ENCODE measurements at regions not wholly inside any gene's neighbourhood (a gene's known extent, or its start where the extent isn't known, plus 50 kb on each side); places are given as distances from the start of the nearest gene placed in this dataset.
A peak's percentile ranks its signal among the peaks of the same experiment; 100 is the strongest.

DNA sequence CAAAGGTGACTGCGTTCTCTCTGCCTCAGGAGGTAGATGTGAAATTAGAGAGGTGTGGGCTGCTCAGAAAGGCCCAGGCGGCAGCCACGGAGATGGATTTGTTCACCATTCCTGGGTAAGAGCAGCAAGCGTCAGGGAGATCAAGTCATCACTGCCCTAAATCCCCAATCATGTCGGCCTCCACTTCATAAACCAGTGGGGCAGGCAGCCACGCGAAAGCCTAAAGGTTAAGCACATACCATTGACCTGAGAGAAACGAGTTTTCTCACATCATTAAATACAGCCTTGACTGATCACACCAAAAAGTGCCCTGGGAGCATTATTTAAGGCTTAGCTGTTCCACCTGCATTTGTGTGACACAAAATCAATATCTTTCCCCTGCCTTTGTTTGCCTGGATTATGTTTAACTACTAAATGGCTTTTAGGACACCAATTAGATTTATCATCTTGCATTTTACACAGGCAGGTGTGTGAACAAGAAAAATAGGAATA, 50.7 kb upstream of the FOXB1 start:
- DNase-seq = no peak

DNA sequence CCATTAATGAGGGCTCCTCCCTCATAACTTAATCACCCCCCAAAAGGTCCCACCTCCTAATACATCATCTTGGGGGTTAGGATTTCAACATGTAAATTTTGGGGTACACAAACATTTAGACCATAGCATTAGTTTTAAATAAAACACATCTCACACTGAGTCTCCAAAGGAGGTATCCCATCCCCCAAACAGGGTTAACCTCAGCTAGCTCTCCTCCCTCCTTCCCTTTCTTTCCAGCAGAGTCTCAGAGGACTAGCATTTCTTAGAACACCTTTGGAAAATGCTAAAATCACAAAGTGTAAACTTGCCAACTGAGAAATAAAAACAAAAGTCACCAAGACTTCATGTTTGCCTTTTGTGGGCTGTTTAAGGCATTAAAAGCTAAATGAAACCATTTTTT, 51.2 kb upstream of the FOXB1 start:
- DNase-seq = no peak

DNA sequence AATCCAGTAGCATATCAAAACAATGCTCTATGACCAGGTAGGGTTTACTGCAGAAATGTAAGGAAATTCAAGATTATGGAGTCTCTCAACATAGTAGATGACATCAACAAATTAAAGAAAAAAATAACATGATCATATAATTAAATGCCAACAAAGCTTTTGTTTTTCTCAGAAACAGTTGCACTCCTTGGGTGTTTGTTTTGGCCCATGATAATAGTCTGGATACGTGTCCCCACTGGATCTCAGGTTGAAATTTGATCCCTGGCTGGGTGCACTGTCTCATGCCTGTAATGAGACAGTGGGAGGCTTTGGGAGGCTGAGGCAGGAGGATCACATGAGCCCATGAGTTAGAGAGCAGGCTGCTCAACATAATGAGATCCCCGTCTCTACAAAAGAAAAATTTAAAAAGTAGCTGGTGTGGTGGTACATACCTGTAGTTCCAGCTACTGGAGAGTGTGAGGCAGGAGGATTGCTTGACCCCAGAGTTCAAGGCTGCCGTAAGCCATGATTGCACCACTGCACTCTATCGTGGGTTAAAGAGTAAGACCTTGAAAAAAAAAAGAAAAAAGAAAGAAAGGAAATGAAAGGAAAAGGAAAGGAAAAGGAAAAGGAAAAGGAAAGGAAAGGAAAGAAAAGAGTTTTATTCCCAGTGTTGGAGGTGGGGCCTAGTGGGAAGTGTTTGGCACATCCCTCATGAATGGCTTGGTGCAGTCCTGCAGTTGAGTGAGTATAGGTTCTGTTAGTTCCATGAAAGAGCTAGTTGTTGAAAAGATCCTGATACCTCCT, 53.3 kb upstream of the FOXB1 start:
- no peak for DNase-seq

DNA sequence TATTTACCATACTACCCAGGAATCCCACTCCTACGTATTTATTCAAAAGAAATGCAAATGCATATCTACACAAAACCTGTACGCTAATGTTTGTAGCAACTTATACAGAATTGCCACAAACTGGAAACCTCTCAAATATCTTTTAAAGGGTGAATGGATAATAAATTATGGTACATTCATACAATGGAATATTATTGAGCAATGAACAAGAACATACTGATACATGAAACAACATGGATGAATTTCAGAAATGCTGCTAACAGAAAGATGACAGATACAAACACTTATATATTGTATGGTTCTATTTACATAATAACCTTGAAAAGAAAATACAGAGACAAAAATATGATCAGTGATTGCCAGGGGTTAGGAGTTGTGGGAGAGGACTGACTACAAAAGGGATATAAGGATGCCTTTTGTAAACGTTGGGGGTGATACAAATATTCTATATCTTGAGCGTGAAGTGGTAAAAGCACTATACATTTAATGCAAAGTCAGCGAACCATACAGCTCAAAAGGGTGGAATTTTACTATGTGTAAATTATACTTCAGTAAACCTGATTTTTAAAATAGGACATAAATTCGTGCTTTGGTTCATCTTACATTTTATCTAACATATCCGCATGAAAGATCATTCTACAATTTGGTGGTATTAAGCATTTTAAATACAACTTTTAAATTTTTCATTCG, 55.0 kb upstream of the FOXB1 start:
- DNase-seq = no peak

DNA sequence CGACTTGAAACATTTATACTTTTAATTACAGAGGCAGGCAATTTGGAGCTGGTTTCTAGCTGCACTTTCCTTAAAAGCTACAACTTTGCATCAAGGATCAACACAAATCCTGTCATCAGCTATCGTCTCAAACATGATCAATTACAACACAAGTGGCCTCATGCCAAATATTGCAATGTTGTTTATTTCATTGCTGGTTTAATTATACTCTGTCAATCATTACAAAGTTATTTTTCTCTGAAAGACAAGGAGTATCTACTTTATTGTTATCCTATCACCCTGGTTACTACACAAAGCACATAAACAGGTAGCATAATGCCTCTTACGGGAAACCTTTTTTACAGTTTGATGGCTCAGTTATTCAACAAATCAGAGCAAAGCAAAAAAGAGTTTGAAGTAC, 58.0 kb upstream of the FOXB1 start:
- DNase-seq = no peak

DNA sequence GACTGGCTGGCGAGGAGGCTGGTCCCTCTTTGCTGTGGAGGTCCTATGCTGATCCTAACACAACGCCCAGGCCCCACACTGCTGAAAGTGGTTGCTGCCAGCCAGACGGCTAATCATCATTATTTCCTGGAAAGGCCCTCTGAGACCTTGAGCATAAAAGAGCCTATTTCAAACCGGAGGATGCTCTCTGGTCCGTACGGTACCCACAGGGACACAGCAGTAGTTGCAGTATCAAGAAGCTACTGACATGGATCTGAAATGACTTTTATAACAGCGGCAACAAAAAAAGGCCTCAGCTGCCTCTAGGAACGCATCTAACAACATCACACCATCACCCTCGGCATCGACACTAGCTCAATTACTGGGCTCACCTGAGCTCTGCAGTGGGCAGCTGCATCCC, 59.1 kb upstream of the FOXB1 start:
- no peak for DNase-seq

DNA sequence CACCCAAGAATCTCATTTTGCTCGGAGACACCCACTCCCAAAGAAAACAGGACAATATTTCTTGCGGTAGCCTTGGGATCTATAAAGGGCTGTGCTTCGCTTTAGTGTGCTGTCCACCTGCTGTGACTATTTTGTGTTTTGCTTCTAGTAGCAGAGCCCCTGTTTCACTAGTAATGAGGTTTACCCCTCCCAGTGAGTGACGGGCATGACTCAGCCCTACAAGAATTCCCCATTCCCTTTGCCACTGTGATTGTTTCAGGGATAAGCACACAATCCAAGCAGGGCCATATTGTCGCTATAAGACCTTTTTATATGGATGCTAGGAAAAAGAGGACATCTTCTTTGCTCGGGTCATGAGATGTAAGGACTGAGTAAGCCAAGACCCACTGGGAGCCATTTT, 62.5 kb upstream of the FOXB1 start:
- no peak for DNase-seq

DNA sequence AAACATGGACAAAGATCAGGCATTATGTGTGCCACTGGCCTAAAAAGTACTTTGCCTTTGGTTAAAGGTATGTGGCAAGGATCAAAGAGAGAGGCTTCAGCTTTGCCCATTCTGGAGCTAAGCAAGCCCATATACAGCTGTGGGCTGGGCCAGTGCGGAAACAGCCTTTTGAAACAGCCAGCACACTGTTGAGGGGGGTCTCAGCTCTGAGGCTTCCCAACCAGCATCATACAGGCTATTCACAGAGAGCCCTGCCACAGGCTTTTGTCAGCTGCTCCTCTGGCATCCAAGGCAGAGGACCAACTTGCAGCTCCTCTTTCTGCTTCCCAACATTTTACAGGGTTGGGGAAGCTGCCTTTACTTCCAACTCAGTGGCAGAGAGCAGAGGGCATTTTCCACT, 63.2 kb upstream of the FOXB1 start:
- no peak for DNase-seq

DNA sequence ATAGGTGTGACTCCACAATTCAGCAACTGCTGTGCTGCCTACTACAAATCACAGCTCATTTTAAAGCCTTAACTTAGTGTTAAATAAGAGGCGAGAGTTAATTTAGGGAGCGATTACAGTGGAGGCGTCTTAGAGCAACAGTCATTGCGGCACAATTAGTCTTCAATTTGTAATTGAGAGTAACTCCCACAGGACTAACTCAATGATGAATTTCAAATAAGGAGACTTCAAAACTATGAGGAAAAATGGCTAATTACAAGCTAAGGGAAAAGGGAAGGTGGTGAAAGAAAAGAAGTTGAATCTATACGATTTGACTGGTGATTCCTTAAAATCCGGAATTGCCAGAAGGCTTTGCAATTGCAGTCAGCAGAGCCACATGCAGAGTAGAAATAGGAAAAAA, 63.7 kb upstream of the FOXB1 start:
- DNase-seq = no peak

DNA sequence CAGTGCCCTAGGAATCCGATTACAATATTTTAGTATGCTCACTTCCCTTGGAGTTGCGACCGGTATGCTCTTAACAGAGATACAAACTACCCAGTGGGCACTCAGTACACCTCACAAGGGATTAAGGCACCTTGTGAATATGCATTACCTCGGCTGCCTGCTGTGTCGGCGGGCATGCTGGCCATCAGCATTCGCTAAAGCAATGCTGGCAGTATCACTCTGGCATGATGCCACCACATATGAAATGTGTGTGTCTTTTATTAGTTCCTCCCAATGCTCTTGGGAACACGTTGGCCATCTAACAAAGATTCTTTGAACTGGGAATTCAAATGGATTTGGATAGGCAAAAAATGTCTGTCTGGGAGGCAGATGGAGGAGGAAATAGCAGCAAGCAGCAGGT, 67.4 kb upstream of the FOXB1 start:
- no peak for DNase-seq

DNA sequence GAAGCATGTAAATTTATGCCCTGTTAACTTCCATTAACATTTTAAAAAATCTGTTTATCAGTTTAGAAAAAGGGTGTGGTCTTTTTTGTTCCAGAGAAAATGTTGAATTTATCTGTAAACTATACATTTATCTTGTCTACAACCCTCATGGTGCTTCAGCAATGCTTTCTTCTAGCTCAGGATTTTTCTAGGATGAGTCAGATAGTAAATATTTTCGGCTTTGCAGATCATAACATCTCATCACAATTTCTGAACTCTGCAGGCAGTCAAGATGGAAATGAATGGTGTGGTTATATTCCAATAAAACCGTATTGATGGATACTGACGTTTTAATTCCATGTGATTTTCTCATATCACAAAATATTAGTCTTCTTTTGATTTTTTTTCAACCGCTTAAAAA, 70.5 kb upstream of the FOXB1 start:
- DNase-seq = no peak

DNA sequence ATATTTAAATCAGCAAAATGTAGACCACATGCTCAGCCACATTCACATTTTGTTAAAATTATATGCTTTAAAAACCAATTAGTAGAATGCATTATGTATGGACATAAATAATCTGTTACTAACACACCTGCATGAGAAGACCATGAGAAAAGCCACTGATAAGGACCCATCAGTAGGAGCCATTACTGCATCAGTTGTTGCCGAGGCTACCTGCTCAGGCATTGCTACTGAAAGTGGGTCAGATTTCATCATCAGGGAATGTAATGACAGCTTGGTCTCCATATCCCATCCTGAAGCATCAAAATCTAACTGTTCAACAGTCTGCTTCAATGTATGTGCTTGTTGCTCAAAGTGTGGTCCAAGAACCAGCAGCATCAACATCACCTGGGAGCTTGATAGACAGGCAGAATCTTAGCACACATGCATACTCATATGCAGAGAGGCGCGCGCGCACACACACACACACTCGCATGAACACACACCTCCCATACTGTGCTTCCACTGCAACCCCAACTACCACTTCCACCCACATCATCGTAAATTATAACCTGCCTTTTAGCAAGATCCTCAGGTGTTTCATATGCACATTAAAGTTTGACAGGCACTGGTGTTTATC, 72.4 kb upstream of the FOXB1 start:
- DNase-seq = no peak

DNA sequence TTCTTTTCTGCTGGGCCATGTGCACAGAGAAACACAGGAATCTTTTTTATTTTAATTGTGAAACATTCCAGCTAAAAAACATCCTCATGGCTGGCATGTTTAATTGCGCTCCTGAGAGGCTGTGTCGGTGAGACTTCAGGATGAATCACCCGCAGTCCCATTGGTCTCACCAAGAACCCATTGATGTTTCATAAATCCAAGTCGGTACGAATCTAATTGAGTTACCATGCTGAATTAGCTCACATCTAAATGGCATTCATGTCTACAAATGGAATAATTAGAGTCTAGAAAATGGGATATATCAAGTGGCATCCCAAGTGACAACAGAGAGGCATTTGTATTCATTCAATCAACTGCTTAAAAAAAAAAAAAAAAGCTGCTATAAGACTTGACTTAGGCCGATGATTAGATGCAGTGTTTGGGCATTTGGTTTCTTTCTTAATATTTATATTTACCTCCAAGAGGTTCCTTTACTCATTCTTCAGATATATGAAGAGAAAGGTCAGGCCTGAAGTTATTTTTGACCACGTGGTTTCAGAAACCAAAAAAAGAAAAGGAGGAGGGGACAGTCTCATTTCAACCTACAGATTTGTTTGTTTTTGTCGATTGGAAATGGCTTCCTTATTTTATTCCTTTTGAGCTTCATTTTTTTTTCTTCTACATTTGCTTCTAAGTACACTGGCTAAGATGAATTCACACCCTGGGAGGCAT, 79.1 kb upstream of the FOXB1 start:
- DNase-seq = no peak

DNA sequence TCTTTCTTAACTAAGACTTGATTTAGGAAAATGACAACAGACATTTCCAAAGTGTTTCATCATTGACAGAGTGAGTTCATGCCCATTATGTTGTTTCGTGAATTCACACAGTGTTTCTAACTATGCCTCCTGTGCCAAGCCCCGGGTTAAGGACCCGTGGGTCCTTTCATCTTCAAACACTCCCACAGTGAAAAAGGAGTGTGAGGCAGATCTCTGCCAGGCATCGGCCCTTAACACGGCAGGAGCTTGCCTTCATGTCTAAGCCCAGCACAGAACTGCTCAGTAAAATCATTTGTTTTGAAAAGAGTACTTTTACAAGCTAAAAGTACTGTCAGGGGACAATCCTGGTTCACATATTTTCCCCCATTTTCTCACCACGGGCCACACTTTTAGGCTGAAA, 80.0 kb upstream of the FOXB1 start:
- DNase-seq = no peak

DNA sequence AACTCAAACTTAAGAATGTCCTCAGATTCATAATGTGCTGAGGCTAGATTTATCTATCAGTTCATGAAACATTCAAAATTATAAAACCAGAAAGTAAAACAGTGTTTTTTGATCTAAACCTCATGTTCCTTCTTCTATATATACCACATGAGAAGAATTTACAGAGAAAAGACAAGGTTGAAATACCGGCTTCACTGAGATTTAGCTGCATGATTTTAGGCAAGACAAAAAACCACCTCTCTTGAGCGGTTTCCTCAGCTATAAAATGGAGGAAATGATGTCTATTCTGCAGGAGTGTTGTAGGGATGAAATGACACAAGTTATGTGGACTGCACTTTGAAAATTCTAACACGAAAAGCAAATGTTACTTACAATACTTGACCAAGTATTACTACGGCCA, 80.6 kb upstream of the FOXB1 start:
- DNase-seq = no peak

DNA sequence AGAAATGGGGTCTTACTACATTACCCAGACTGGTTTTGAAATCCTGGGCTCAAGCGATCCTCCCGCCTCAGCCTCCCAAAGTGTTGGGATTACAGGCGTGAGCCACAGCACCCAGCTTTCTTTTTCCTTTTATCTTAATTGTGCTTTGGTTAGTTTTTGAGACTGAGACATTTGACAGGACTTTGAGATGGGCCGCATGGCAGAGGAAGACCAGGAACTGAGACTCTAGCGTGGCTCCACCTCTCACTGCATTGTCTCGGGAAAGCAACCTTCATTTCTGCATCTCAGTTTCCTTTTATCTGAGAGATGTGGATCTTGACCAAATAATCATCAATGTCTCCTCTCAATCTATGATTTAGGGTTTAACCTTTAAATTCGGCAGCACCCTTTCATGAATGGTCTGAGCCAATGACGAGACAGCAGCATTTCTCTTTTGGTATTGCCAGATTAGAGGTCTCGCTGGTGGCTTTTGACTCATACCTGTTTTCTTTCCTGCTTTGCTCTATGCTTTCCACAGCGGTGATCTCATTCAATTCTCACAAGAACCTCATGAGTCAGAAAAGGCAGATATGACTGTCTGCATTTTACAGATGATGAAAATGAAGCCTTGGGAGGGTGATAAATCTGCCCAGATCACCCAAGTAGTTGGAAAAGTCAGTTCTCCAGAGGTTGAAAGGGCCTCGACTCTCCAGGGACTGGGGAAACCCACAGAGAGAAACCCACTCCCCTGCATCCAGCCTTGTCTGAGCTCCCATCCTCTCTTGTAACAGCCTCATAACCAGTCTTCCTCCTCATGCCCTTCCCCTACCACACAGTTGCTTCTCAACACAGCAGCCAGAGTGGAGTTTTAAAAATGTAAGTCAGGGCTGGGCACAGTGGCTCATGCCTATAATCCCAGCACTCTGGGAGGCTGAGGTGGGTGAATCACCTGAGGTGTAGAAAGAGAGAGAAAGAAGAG, 84.8 kb upstream of the FOXB1 start:
- DNase-seq = peak; percentile 24

DNA sequence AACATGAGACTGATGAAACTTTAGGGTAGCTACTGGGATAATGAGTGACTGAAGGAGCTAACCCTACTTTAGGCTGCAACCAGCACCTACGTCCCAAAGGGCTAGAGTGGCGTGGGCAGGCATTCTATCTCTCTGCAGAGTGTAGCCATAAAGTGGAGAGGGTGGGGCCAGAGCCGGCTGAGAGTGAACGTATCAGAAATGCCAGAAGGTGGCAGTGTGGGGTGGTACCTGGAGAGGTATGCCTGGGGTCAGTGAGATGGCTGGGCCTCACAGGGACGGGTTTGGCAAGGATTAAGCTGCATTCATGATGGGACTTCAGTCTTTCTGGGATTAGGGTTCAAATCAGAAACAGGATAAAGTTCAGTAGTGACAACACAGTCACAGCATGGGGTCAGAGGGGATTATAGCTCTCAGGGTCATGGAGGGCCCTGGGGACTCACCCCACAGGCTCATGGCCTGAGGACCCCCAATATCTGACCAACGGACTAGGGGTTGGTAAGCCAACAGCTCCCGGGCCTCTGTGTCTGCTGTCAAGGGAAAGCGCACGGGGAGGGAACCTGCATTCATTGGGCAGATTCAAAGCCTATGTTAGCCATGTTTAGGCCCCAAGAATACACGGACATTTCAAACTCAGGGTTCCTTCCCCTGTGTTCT, 86.5 kb upstream of the FOXB1 start:
- DNase-seq = peak; percentile 64

DNA sequence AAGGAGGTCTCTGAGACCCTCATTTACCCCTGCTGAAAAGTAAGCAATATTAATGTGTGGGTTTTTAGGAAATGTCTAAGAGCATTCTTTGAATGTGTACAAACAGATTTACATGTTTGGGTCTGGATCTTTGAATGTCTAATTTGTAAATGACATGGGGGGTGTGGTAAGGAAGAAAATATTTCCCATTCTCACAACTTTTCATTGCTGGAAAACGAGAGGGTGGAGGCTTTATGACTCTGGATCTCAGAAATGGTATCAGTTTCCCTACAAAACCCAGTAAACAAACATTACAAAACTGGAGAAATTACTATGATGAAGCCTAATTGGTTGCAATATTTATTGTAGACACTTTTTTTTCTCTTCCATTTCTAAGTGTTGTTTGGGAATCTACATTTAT, 98.1 kb upstream of the FOXB1 start:
- DNase-seq = no peak

DNA sequence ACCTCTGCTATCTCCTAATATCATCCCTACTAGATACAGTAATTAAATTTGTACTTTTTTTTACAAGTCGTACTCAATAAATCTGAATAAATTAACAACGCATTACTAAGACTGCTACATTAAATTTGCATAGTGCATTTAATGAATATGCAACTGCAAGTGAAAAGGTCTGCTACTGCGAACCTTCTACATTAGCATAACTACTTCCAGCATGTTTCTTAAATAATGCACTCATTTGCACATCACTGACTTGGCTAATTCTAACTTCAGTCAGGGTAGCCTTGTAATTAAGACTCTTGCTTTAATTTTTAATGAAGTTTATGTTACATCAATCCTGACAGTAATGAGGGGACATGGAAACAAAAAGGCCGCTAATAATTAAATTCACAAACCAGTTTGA, 98.9 kb upstream of the FOXB1 start:
- DNase-seq = no peak

DNA sequence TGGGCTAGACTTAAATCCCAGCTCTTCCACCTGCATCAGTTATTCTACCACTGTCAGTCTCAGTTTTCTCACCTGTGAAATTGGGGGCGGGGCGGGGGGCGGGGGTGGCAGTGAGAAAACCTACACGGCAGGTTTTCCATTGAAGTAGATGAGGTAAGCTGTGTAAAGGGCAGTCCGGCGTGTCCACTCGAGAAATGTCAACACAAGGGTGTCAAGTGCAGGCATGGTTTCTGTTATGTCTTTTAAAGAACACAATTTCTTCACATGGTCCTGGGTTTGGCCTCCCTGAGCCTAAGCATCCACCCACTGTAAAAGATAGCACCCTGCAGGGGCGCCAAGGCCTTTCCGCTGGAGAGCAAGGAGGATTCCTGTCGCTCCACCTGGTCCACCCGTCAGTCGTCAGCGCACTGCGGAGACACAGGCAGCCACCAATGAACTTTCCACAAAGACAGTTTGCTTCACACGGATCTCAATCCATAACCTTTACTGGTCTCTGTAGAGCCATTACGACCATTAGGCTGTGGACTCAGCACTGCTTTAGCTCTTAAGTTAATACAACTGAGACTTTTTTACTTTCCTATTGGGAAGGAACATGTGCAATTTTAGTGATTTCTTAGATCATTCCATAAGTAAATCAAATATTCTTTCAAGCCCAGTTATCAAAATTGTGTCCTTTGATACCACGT, 99.5 kb upstream of the FOXB1 start:
- DNase-seq = no peak

DNA sequence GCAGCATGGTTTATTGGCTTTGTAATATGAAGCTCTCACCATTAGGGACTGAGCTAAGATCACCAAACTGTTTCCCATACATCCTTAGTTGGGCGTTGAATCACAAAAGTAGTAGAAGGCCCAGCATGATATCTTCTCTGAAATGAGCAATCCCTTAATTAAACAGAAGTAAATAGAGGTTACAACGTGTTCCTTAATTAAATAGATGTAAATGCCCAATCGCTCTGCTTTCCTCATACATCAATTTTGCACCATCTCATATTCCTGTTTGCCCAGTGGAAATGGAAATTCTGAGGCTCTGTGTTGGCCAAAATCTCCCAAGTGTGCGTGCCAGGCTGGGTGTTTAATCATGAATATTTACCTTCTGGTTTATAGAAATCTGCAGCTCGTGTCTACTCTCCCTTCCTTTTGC, 107.4 kb upstream of the FOXB1 start:
- no peak for DNase-seq
